Tibial nerve (tissue), 4 donors: ENCODE measurements at regions not wholly inside any gene's neighbourhood (a gene's known extent, or its start where the extent isn't known, plus 50 kb on each side); places are given as distances from the start of the nearest gene placed in this dataset.

ENCODE experiments used
- DNase-seq, 2 donors: peaks; one replicate each; pipeline ENCODE4 v3.0.0-alpha.2; 2019; ENCODE audit warnings: low spot score in 2 of 2
- H3K27ac ChIP-seq, 4 donors: fragments of 200-600 bp; sonication (generic) in 3 of 4; one replicate each; pipeline ENCODE4 v1.5.1; 2017 to 2019; ENCODE audit warnings: mild to moderate bottlenecking in 1 of 4
- H3K27me3 ChIP-seq, 2 donors: fragments of 200-600 bp; sonication (generic) in 1 of 2; one replicate each; pipeline versions ENCODE4 v1.5.1 to v1.6.0; 2017 to 2019
- H3K36me3 ChIP-seq, 3 donors: fragments of 200-600 bp; sonication (generic); one replicate each; pipeline ENCODE4 v1.5.1; 2018 to 2019
- H3K4me1 ChIP-seq, 4 donors: fragments of 200-600 bp; sonication (generic) in 3 of 4; one replicate each; pipeline ENCODE4 v1.5.1; 2017 to 2019
- H3K4me3 ChIP-seq, 4 donors: fragments of 200-600 bp; sonication (generic) in 3 of 4; one replicate each; pipeline ENCODE4 v1.5.1; 2017 to 2019; ENCODE audit warnings: mild to moderate bottlenecking in 1 of 4, moderate library complexity in 1 of 4
- H3K9me3 ChIP-seq, 4 donors: fragments of 200-600 bp; sonication (generic) in 3 of 4; one replicate each; pipeline ENCODE4 v1.5.1; 2017 to 2019
- EP300 ChIP-seq, 2 donors: sonication (generic); formaldehyde crosslinking; IDR thresholded peaks; one replicate each; pipeline ENCODE4 v1.6.1; 2017; ENCODE audit warnings: antibody characterized with exemption in 2 of 2, mild to moderate bottlenecking in 1 of 2
- POLR2A ChIP-seq, 2 donors: fragments of 450-650 bp; IDR thresholded peaks; one replicate each; pipeline ENCODE4 v1.6.1; 2017; ENCODE audit warnings: antibody characterized with exemption in 2 of 2, mild to moderate bottlenecking in 2 of 2, moderate library complexity in 2 of 2
- WGBS, 2 donors: methylation state at CpG; one replicate each; pipeline ENCODE4 v1.1.5; 2018; 5-methylcytosine and 5-hydroxymethylcytosine counted together
- TF ChIP-seq, protein P1 (sequence below), 5 experiments: fragments of 200-600 bp in 3 of 5; fragments of 450-650 bp in 2 of 5; sonication (generic) in 3 of 5; IDR thresholded peaks; one replicate each; pipeline ENCODE4 v1.5.1; 2016 to 2019; ENCODE audit warnings: antibody characterized with exemption in 5 of 5, mild to moderate bottlenecking in 3 of 5, moderate library complexity in 2 of 5

DNA sequence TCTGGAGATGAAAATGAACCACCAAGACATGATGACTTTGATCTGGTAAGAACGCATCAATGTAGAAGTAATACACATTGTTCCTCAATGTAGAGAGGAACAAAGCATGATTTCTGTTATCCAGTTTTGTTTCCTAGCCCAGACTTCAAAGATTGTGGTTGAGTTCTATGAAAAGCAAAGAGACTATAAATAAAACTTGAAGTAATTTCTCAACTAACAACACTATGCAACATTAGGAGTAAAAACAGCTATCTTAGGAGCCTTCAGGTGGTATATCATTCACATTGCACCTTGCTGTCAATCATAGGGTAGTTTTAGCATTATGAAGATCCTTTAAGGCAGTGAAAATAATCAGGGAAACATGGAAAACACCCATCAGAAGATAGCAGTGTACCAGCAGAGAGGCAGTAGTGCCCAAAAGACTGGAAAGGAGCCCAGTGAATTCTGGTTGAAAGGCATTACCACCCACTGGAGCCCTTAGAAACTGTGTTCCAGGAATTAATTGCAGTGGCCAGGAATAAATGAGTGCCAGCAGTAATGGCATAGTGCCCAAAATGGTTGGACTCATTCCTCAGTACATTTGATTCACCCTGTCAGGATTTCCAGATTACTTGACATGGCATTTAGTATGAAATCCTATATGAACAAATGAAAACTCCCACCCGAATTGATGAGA is 300.7 kb upstream of the CXXC4 start:
- H3K27me3 ChIP-seq = no peaks in the 10 kb centered on the region
- no peak for DNase-seq
- H3K4me1 ChIP-seq = no peaks in the 10 kb centered on the region
- WGBS, 2 donors = 46 to 69% methylated on average over 2 of the region's 2 CpGs
- TF ChIP-seq, protein P1, sequence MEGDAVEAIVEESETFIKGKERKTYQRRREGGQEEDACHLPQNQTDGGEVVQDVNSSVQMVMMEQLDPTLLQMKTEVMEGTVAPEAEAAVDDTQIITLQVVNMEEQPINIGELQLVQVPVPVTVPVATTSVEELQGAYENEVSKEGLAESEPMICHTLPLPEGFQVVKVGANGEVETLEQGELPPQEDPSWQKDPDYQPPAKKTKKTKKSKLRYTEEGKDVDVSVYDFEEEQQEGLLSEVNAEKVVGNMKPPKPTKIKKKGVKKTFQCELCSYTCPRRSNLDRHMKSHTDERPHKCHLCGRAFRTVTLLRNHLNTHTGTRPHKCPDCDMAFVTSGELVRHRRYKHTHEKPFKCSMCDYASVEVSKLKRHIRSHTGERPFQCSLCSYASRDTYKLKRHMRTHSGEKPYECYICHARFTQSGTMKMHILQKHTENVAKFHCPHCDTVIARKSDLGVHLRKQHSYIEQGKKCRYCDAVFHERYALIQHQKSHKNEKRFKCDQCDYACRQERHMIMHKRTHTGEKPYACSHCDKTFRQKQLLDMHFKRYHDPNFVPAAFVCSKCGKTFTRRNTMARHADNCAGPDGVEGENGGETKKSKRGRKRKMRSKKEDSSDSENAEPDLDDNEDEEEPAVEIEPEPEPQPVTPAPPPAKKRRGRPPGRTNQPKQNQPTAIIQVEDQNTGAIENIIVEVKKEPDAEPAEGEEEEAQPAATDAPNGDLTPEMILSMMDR (IDR thresholded peaks at IDR 0.05) = no peak
- TF ChIP-seq POLR2A (IDR thresholded peaks at IDR 0.05) (no peak), EP300 (IDR thresholded peaks at IDR 0.05) (no peak)
- H3K9me3 ChIP-seq = peaks cover 0 to 18% (median 0%) of the 10 kb centered on the region in 4 donors
- H3K36me3 ChIP-seq = no peaks in the 10 kb centered on the region
- H3K4me3 ChIP-seq = no peak overlapping the region
- no peak overlapping the region for H3K27ac ChIP-seq

DNA sequence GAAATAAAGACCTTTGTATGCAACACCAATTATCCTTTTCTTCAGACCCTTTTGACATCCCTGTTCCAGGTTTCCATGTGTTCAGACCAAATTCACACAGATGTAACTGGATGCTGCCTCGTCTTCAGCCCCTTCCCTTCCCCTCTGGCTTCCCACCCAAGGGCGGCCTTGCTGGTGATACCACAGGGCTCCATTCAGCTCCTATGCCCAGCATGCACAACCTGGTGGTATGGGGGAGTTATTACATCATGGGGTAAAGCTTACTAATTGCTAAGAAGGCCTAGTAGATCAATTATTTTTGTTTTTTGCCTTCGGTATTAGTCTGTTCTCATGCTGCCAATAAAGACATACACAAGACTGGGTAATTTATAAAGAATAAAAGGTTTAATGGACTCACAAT is 317.0 kb upstream of the CXXC4 start:
- peaks cover 0 to 5% (median 0%) of the 10 kb centered on the region in 4 donors for H3K9me3 ChIP-seq
- DNase-seq = no peak
- H3K36me3 ChIP-seq = no peaks in the 10 kb centered on the region
- H3K4me1 ChIP-seq = no peaks in the 10 kb centered on the region
- TF ChIP-seq EP300 (IDR thresholded peaks at IDR 0.05) = no peak
- TF ChIP-seq POLR2A (IDR thresholded peaks at IDR 0.05) = no peak
- TF ChIP-seq, protein P1 (IDR thresholded peaks at IDR 0.05) = no peak
- H3K4me3 ChIP-seq = no peak overlapping the region
- 84 to 90% methylated on average over 3 of the region's 3 CpGs for WGBS, 2 donors
- no peak overlapping the region for H3K27ac ChIP-seq
- no peaks in the 10 kb centered on the region for H3K27me3 ChIP-seq

DNA sequence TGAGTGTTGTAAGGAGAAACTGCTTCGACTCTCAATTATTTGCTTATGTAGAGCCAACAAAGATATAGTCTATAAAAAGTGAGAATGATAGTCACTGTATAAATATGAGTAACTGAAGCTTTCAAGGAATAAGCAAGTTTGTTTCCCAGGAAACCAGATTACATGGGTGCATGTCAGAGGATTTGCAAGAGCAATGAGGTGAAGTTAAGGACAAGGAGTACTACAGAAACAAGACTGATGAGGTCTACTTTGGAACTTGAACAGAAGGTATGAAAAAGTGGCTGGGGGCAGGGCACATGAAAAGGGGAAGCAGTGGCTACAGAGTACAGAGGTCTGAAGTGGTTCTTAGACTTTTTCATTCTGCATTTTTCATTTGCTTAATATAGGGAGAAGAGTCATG is 321.0 kb upstream of the CXXC4 start:
- no peak for DNase-seq
- 85 to 95% methylated on average over 1 of the region's 1 CpG for WGBS, 2 donors
- Histone ChIP-seq H3K4me1 (no peaks in the 10 kb centered on the region), H3K36me3 (no peaks in the 10 kb centered on the region), H3K27me3 (no peaks in the 10 kb centered on the region), H3K9me3 (peaks cover 0 to 5% (median 0%) of the 10 kb centered on the region in 4 donors), H3K27ac (no peak overlapping the region), H3K4me3 (no peak overlapping the region)
- TF ChIP-seq EP300 (IDR thresholded peaks at IDR 0.05) = no peak

DNA sequence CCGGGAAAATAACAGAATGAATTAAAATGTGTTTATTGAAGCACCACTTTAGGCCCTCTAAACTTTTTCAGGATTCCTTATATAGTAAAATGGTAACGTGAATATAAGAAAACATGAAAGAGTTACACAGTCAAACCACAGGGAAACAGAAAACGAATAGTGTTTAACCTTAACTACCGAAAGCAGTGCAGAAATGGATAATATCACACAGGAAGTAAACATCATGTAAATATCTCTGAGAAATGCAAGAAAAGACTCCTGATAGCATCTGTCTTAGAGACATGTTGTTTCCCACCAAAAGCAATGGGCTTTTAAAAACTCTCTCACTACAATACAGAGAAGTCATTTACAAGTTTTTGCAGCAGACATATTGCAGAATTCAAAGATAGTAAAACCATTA is 323.9 kb upstream of the CXXC4 start:
- WGBS, 2 donors = 76 to 77% methylated on average over 4 of the region's 4 CpGs
- Histone ChIP-seq H3K36me3 (no peaks in the 10 kb centered on the region), H3K27ac (no peak overlapping the region), H3K4me1 (no peaks in the 10 kb centered on the region), H3K27me3 (no peaks in the 10 kb centered on the region), H3K4me3 (no peak overlapping the region), H3K9me3 (peaks cover 0 to 3% (median 0%) of the 10 kb centered on the region in 4 donors)
- no peak for TF ChIP-seq EP300 (IDR thresholded peaks at IDR 0.05)
- TF ChIP-seq, protein P1 (IDR thresholded peaks at IDR 0.05) = no peak
- no peak for TF ChIP-seq POLR2A (IDR thresholded peaks at IDR 0.05)
- DNase-seq = no peak

DNA sequence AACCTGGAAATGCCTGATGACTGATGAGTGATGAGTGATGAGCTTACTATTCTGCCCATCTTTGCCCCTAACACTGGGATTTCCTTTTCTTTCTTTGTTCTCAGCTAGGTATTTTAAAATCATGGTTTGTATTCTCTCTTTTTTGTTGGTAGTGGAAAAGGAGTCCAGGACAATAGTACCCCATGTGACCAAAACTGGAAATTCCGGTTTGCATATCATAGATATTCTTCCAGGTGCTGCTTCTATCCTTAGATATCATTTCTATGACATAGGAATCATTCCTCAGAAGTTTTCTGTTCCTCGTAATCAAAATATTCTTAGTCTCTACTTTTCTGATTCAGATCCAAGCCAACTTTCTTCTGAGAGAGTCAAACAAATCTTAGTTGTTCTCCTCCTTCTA is 320.5 kb upstream of the TET2 start:
- Histone ChIP-seq H3K4me3 (no peak overlapping the region), H3K4me1 (no peaks in the 10 kb centered on the region), H3K27me3 (no peaks in the 10 kb centered on the region), H3K9me3 (no peaks in the 10 kb centered on the region), H3K36me3 (no peaks in the 10 kb centered on the region), H3K27ac (no peak overlapping the region)
- TF ChIP-seq, protein P1 (IDR thresholded peaks at IDR 0.05) = no peak
- TF ChIP-seq EP300 (IDR thresholded peaks at IDR 0.05) (no peak), POLR2A (IDR thresholded peaks at IDR 0.05) (no peak)
- DNase-seq = no peak
- 45 to 63% methylated on average over 2 of the region's 2 CpGs for WGBS, 2 donors

DNA sequence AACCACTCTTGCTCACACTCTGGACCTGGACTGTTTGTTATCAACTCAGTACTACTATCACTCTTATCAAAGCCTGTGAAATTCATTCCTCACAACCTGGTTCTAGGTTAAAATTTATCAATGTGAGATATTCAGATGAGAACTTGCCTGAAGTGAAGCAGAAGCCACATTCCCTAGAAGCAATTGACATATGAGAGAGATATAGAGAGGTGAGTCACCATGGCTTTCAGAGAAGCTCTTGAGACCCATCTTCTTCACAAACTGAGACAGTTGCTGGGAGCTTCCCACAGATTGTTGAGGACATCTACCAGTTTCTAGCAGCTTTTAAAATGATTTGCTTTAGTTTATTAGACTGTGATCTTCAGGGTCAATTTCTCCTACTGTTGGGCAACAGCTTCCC is 316.9 kb upstream of the TET2 start:
- DNase-seq = no peak
- TF ChIP-seq, protein P1 (IDR thresholded peaks at IDR 0.05) = no peak
- TF ChIP-seq EP300 (IDR thresholded peaks at IDR 0.05) (no peak), POLR2A (IDR thresholded peaks at IDR 0.05) (no peak)
- H3K4me1 ChIP-seq = no peaks in the 10 kb centered on the region
- H3K9me3 ChIP-seq = no peaks in the 10 kb centered on the region
- no peaks in the 10 kb centered on the region for H3K27me3 ChIP-seq
- H3K36me3 ChIP-seq = no peaks in the 10 kb centered on the region
- H3K4me3 ChIP-seq = no peak overlapping the region
- H3K27ac ChIP-seq = no peak overlapping the region
